Activated CD4-positive, CD25-positive, alpha-beta regulatory T cell treated with anti-CD3 and anti-CD28 coated beads, Interleukin-2, amount 50 U/mL, for 16 hours (primary cell): ENCODE measurements at regions not wholly inside any gene's neighbourhood (a gene's known extent, or its start where the extent isn't known, plus 50 kb on each side); places are given as distances from the start of the nearest gene placed in this dataset.

Experiments
- DNase-seq: peaks from one replicate; pipeline ENCODE4 v3.0.0-alpha.2; 2020; ENCODE audit warnings: low read depth, low spot score

DNA sequence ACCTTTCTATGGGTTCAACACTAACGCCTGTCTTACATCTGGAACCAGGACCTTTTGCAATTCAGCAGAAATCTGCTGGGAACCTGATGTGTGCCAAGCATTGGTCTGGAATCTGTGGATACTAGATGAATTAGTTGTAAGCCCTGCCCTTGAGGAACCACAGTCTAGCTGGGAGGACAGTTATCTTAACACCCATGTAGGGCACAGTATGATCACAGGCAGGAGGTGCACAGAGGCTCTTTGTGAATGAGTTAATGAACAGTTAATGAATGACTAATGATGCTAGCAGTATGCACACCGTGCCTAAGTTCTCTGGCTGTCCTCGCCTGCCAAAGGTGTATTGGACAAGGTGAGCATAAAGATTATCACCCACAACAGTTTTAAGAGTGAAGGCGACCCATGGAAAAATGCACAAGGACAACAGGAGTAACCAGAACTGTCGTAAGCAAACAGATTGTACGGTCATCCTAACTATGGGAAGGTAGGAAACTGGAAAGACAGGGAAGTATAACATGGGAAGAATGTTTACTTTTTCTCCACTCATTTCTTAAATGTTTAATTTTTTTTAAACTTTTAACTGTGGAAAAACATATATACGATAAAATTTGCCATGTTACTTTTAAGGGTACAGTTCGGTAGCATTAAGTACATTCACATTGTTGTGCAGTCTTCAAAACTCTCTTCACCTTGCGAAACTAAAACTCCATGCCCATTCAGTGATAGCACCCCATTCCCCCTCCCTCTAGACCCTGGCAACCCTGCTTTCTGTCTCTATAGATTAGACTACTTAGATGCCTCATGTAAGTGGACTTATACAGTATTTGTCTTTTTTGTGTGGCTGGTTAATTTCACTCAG, 139.9 kb downstream of the CXCL12 start:
- no peak for DNase-seq

DNA sequence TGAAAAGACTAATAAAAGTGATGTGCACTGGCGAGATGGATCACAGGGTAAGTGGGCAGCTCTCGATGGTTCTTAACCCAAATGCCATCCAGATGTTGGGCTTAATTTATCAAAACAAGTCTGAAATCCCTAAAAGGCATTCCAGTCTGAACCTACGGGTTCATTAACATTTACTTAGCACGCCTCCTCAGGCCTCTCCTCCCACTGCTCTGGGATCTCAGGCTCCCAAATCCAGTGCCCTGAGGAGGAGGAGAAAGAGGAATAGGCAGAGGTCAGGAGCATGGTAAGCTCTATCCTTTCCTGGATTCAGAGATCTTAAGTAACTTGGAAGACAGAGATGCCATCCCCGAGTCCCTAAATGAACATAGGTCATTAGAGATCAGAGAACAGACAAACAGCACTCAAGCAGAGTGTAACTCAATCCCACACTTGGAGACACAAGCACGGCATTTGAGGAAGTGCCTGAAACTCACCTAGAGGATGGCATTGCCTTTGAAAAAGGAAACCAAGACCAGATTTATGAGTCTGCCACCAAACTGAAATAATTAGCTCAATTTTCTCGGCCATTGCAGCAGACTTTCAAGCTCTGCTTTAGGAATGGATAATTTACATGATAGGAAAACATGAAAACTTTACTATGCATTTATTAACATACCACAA, 140.9 kb downstream of the CXCL12 start:
- no peak for DNase-seq

DNA sequence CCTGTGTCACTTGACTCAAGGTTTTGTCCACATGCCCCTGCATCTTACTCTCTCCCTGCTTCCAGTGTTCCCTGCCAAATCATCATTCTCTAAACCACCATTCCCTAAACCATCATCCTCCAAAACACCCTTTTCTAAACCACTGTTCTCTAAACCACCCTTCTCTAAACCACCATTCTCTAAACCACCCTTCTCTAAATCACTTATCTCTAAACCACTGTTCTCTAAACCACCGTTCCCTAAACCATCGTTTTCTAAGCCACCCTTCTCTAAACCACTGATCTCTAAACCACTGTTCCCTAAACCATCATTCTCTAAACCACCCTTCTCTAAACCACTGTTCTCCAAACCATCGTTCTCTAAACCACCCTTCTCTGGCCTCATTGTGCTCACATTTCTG, 142.1 kb downstream of the CXCL12 start:
- DNase-seq, result no peak

DNA sequence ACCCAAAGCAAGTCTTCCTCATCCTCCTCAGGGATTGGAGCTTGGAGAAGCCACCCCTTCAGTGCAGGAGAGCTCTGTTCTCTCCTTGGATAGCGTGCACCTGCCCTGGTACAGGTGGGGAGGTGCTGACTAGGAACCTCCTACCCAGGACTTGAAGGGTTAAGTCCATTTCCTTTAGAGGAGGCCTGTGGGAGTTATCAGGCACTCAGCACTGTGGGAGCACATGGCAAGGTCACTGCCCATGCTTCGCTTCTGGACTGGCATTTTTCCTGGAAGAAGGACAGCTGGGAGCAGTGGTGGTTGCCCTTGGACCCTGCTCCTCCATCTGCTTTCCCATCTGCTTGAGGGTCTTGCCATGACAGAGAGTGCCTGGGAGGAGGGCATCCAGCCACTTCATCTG, 142.8 kb downstream of the CXCL12 start:
- no peak for DNase-seq

DNA sequence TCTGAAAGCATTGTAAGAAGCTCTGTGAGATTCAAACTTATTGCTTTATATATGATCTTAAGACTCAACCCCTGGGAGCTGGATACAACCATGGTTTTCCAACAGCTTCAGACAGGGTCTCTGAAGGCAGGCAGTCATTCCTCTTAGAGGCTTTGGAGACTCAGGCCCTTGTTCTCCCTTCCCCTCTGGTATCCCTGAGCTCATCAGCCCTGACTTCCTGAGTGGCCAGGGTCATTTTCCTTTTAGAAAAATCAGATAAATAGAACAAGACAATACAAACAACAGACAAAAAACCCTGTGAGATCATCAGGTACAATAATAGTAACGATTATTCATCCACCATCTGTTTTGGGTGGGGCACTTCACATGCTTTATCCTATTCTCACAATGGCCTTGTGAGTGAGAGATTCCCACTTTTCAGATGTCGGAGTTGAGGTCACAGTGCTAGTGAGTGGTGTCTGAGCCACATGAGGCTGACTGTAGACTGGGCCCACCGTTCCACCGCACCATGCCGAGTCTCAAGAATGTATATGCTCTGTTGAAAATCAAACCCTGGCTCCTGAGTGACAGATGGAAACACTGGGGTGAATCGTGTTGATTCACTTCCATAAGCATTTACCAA, 144.2 kb downstream of the CXCL12 start:
- no peak for DNase-seq

DNA sequence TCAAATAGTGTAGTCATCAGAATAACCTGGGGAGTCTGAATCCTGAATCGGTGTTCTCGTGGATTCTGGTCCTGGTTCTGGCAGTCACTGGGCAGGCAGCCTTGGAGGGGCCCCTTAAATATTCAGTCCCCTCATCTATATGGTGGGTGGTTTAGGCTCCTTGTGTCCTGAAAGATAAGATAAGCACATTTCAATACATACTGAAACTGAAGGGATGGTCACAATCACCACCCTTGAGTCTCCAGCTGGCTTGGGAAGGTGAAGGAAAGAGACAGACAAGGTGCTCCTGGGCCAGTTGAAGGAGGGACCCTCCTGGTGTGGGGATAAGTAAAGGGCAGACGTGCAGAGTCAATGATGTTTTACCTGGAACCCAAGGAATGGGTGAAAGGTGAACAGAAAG, 146.7 kb downstream of the CXCL12 start:
- no peak for DNase-seq

DNA sequence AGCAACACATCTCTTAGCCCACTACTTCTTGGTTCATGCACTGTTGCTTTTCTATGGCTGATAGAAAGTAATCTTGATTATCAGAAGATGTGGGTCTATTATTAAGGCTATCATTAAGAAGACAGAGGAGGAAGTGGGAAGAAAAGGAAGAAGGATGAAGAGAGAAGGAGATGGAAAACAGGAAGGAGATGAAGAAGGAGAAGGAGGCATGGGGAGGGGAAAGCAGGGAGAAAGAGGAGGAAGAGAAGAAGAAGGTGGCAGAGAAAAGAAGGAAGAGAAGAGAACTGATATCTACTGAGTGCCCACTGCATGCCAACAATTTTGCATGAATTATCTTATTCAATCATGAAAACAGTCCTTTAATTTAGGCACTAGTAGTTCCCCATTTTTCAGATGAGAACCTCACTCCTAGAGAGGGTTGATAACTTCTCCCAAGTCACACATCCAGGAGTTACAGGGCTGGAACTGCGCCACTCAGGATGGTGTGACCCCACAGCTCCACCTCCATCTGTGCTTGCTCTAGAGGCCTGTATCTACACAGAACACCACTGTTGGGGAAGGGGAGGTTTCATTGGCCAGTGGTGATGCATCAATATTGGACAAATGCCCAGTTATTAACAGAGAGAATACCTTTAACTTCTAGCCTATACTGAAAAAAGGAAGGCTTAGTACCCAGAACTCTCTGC, 147.4 kb downstream of the CXCL12 start:
- DNase-seq, result no peak

DNA sequence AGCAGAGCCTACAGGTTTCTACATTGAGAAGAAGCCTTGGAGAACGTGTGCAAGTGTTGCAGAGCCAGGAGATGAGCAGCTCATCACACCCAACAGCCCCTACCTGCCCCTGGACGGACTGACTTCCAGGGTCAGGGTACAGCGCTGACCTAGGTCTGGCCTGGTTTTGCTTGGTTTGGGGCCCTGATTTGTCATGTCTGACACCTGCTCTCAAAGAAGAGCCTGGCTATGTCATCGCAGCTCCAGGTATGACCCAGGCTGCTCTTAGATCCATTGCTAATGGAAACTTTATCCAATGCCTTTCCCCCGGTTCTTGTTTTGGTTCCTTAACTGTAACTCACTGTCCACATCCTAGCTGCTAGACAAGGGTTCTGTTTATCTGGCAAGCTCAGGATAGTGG, 149.5 kb downstream of the CXCL12 start:
- no peak for DNase-seq

DNA sequence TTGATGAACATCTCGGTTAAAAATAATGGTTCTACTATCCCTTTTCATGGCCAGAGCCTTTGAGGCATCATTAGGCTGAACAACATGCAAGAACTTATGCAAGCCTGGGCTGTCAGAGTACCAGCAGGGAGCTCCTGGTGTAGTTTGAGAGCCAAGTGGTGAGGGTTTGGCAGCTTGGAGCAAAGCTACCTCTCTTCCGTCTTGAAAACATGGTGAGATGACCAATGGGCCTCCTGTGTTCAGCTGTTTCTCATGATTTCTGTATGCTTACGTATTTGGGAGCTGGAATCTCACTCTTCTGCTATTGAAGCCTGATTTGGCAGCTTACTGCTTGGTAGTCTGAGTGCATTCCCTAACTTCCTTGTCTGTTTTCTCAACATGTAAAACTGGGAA, 150.4 kb downstream of the CXCL12 start:
- DNase-seq, result no peak

DNA sequence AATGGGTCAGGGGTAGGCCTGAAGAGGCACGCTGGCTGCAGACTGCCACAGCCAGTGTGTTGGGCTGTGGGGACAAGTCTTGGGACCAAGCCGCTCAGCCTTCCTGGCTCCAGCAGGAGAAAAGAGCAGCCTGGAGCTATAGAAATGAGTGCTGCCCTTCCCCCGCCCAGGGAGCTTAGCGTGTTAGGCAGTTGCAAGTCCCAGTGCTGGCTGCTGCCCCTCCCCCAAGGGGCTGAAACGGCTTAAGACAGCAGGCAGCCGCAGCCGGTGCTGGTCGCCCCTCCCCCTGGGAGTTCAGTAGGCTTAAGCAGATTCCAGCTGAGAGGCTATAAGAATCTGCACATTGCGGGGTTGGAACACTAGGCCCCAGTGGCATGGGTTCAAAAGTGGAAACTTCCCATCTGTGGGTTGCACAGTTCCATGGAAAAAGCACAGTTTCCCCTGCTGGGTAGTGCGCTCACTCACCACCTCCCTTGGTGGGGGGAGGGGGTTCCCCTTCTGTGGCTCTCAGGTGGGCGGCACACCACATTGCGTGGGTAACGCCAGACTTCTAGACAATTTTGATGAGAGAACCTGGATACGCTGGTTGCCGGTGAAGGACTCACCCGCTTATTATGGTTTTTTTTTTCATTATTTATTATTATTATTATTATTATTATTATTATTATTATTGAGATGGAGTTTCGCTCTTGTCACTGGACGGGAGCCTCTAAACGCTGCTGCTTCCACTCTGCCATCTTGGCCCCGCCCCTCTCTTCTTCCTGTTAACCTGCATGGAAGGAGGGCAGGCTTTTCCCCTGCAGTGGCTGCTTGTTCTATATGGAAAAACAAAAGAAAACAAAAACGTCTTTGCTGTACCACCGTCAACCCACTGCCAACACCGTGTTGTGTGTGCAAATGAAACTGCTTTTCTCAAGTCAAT, 151.1 kb downstream of the CXCL12 start:
- DNase-seq, result no peak

DNA sequence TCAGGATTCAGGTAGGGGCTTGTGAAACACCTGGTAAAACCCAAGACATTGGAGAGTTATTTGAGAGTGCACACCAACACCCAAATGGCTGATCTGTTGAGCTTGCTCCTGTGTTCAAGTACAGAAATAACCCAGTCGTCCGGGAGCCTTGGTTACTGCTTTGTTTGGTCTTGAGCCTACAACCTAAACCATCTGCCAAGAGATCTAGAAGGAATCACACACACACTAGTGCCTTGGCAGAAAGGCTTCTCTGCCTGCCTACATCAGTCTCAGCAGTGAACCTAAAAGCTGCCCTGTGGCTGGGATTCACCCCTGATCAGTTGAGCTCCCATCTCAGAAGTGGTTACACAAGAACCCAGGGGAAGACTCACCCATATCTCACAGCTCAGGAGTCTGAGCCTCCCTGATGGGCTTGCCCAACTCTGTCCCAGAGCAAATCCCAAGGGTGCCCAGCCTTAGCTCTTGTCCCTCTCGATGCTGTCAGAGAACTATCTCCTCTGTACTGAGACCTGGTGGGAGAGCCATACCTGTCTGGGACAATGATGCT, 167.6 kb downstream of the CXCL12 start:
- no peak for DNase-seq

DNA sequence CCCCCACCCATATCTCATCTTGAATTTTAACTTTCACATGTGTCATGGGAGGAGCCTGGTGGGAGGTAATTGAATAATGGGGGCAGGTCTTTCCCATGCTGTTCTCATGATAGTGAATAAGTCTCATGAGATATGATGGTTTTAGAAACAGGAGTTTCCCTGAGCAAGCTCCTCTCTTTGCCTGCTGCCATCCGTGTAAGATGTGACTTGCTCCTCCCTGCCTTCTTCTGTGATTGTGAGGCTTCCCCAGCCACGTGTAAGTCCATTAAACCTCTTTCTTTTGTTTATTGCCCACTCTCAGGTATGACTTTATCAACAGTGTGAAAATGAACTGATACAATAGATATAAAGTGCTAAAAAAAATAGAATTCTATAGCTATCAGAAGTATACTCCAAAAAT, 168.8 kb downstream of the CXCL12 start:
- no peak for DNase-seq

DNA sequence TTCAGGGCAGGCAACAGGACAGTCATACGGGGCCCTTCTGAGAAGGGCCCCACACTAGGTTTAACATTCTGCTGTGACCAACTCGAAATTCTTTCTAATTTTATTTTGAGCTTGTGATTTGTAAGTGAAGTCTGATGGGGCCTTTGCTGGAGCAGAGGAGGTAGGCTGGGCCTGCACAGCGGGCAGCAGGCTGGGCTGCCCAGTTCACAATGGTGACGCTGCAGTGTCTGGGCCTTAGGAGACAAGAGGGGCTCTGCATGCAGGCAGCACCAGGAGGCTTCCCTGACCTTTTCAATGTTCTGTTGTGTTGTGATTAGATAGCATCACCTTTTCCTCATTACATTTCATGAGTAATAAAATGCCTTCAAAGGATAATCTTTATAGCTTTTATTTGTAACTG, 175.1 kb downstream of the CXCL12 start:
- no peak for DNase-seq

DNA sequence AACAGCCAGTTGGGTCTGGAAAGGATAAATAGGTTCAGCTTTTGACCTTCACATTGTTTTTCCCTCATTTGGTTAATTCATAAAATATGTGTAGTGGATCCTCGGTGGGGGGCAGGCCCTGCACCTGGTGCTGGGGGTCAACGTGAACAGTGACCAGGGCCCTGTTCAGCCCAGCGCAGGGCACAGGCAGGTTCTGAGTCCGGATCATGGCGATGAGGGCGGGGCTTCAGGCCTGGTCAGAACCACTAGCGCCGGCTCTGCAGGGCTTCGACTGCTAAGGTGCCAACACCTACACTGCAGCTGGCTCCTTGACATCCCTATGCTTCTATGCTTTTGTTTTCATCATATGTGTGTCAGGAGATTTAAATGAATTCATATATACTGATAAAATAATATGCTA, 177.7 kb downstream of the CXCL12 start:
- no peak for DNase-seq

DNA sequence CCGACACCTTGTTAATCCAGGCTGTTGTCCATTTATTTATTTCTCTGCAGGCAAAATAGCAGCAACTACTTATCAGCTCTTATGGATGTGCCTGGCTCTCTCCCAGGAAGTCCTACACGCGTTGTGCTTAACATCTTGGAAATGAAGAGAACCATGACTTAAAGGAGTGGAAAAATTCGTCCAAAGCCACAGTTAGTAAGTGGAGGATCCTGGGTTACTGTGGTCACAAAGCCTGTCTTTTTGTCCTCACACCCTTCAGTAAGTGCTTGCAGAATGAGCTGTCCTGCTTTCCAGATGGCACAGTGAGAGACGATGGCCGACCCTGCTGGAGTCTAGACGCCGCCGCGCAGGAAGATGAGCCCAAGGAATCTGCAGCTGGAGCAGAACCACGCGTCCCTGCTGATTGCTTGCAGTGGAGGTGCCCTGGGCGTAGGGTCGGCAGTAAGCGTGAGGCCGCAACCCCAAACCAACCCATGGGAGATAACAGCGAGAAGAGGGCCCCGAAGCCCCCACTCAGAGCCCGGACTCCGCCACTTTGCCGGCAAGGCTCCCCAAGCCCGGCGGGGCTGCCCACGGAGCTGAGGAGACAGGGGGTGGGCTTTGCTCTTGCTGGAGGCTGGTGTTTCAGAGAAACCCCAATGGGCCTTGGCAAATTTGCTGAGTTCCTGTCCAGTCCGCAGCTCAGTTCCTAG, 178.6 kb downstream of the CXCL12 start:
- DNase-seq, result no peak

DNA sequence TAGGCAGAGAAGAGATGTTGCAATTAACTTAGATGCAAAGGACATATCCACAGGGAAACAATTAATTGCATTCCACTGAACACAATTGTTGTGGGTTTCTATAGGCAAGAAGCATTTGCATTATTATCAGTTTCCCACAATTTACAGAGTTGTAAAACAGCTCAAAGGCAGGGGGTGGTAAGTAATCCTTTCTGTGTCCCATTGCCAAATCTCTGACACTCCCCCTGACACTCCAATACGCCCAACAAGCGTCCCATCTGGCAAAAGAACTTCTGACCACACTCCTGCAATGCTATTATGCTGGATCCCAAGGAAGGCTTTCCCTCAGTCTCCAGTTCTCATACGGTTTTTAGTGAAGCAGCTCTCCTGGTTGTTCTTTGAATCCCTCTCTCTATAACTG, 179.8 kb downstream of the CXCL12 start:
- DNase-seq, result no peak

DNA sequence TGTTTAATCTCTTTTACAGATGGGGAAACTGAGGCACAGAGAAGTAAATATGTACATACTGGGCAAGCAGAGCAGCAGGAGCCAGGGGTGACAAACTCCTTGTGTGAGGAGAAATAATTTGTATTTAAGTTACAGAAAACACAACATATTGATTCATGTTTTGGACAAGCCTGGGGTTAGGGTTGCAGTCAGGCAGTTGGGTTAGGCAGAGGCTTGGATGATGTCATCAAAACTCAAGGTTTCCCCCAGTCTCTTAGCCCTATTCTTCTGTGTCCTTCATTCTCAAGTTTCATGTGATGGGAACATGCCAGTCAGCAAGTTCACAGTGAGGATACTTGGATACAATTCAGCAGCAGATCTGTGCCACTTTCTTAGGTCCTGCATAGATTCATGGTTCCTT, 181.4 kb downstream of the CXCL12 start:
- no peak for DNase-seq

DNA sequence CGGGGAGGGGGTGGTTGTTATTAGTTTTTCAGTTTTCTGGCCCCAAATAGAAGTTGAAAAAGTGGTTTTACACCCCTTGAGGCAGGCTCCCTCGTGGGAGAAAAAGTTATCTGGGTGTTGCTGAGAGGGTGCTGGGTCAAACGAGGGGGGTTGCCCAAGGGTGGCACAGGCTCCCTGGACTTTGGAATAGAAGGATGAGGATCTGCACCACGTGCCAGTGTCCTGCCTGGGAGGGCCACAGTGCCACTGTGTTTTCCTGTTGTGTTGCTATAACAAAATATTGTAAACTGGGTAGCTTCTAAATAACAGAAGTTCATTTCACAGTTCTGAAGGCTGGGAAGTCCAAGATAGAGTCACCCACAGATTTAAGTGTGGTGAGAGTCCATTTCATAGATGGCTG, 181.9 kb downstream of the CXCL12 start:
- DNase-seq, result no peak

DNA sequence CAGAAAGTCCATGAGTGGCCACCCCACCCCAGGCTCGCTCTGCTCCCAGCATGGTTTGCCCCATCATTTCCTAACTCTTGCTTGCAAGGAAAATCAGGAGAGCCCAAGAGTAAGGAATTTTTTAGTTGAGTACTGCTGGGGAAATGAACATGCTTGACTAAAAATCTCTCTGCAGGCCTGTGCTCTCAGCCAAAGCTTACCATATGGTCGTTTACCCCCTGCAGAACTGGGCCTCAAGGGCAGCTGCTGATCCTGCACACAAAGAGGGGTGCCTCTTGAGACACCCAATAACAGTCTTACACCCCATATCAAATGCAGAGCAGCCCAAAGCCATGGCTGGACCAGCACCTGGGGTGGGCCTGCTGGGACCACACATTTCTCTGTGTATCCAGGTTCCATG, 183.2 kb downstream of the CXCL12 start:
- no peak for DNase-seq

DNA sequence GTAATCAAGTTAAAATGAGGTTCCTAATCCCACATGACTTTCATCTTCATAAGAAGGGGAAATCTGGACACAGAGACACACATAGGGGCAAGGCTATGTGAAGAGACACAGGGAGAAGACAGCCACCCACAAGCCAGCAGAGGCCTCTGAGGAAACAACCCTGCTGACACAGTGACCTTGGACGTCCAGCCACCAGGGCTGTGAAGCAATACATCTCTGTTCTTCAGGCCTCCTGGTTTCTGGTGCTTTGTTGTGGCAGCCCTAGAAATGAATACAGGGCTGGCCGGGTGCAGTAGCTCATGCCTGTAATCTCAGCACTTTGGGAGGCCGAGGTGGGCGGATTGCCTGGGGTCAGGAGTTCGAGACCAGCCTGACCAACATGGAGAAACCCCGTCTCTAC, 183.9 kb downstream of the CXCL12 start:
- DNase-seq, result no peak
